HG03575 (cell line): ENCODE measurements at regions not wholly inside any gene's neighbourhood (a gene's known extent, or its start where the extent isn't known, plus 50 kb on each side); places are given as distances from the start of the nearest gene placed in this dataset.

ENCODE experiments used
- ATAC-seq: cut with Tn5 transposase; IDR thresholded peaks from one replicate; pipeline ENCODE4 v1.9.1; 2021; ENCODE audit not compliant: unreplicated experiment, insufficient number of reproducible peaks, low FRiP score; ENCODE audit errors: extremely low read depth

DNA sequence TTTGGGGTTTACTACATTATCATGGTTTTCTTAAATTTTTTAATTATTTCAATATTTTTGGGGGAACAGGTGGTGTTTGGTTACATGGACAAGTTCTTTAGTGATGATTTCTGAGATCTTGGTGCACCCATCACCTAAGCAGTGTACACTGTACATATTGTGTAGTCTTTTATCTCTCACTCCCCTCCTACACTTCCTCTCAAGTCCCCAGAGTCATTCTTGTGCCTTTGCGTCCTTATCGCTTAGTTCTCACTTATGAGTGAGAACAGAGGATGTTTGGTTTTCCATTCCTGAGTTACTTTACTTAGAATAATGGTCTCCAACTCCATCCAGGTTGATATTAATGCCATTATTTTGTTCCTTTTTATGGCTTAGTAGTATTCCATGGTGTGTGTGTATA, 130.9 kb upstream of the CD93 start:
- no peak for ATAC-seq

DNA sequence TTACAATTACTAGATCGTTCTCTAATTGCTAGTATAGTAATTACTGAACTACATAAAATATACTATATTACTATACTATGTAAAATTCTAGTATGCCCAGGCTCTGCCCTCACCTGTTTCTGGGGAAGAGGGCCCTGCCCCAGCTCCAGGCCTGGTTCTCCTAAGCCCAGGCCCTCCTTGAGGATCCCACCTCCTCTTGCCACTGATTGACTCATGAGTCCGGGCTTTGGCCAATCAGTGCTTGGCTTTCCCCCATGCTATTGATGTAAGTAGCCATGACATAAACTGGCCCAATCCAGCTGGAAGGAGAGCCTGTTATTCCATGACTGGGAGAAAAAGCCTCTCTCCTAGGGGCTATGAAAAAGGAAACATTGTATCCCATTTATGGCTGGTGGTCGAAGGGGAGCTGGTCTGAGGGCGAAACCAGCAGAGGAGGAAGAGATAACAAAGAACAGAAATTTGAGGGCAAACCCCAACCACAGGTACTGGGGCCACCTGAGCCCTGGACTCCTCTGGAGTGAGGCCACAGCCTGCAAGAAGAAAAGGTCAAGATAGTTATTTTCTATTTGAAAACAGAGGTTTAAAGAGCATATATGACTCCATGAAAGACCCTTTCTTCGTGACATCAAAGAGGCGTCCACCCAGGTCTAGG, 129.3 kb upstream of the CD93 start:
- ATAC-seq, result no peak

DNA sequence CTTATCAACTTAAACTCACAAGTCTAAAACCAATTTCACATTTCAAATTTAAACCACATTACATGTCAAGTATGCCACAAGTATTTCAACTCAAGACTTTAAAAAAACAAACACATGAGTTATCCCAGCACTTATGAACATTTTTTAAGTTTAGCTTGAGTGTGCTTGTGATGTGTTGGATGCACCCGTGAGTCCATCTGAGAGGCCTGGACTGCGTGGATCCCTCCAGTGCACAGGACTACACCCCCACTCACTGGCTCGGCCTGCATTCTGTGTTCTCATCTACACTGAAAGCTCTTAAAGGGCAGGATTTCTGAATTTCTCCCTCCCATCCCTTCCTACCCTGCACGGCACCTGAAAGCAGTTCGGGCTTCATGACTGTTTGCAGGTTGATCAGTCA, 128.8 kb upstream of the CD93 start:
- no peak for ATAC-seq

DNA sequence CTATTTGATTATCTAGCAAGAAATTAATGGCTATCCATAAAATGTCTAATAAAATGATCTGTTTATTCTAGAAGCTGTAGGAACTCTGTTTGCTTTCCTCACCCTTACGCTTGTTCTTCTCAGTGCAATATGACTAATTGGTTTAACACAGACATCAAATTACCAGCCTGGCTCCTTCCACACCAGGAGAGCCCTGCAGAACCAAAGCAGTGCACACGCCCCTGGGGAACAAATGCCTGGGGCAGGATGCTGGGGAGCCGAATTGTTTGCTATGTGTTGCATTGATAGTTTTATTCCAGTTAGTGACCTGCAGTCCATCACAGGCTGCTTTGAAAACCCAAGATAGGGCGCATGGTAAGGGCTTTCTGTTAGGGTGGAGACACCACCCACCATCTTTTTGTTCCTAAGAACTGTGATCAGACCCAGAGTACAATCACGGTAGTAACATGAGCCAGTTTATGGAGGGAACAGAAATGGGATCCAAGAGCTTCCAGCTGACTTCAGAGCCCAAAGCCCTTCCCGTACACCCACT, 126.4 kb upstream of the CD93 start:
- ATAC-seq, result no peak

DNA sequence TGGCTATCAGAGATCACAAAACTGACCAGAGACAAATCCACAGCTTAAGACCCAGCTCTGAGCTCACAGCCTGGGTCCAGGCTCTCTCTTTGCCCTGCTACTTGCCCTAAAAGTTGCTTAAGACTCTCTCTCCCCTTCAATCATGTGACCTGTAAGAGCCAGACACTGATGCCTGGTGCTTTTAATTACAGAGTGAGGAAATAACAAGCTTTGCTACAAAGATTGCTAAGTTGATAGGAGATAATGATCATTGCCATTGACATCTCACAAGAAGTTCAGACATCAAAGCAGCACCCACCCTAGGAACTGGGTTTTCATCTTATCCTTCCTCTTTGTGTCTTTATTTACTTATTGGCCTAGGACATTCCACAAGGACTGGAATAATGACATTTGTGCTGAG, 125.9 kb upstream of the CD93 start:
- no peak for ATAC-seq

DNA sequence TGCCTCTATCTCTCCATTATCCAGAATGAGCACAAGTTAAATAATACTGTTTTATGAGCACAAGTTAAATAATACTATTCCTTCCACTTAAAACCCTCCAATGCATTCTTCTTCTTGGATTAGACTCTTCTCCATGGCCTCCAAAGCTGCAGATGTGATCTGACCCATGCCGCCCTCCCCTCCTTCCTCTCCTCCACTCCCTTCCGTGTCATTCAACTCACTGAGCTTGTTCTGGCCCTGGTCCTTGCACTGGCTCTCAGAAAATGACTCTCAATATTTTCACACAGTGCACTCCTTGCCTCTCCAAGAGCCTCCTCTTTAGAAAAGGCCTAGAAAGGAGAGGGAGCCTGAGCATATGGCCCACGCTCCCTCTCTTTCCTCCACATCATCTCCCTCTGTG, 125.0 kb upstream of the CD93 start:
- no peak for ATAC-seq

DNA sequence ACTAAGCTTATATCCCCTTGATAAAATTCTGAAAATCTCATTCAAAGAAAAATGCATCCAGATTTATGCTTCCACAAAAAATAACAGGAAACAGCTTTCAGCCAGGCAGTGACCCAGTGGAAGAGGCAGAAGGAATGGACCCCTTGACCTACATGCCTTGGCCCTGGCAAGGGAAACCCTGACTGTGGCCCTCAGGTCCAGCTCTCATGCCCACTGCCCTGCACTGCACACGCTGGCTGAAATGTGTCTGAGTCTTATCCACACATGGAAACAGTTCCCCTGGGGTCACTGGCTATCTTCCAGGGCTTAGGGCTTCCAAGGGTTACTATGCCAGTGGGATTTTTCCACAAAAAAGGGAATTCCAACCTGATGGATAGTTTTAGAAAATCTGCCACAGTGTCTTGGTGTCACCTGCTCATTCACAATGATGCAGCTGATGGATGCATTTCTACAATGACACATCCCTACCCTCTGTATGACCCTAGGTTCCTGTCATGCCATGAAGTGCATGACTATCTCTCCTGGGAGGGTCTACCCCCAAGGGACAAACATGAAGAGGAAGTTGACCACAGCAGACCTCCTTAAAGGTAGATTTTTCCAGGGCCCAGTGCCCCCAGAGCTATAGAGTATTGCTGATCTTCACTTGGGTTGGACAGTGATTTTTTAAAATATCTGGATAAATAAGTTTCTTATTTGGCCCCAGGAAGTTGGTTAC, 121.9 kb upstream of the CD93 start:
- ATAC-seq, result no peak

DNA sequence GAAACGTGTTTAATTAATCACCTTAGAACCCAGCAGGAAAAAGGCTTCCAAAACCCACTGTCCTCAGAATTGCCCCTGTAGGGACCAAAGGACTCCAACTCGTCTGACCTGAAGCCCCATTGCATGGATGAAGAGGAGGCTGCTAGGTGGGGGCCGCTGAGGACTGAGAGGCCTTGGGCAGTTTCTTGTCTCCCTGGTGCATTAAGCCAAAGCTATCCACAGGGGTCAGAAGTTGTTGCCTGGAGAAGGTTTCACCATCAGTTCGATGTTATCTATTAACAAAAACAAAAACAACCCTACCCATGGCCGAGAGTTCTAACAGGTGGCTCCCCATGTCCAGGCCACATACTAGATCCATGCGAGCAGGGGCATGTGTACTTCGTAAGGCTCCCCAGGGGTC, 120.9 kb upstream of the CD93 start:
- no peak for ATAC-seq

DNA sequence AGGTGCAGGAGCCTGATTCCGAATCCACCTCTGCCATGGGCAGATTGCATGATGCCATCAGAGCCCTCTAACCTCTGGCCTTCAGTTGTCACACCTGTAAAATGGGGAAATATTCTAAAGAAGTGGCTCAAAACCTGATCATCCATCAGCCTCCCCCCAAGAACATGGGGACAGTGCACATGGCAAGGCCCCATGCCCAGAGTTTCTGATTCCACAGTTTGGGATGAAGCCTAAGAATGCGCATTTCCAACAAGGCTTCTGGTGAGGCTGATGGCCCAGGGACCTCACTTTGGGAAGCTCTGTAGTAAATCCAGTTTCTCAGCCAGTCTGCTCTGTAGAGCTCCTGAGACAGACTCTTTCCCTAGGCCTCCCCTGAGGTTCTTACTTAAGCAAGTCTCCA, 119.9 kb upstream of the CD93 start:
- ATAC-seq, result no peak

DNA sequence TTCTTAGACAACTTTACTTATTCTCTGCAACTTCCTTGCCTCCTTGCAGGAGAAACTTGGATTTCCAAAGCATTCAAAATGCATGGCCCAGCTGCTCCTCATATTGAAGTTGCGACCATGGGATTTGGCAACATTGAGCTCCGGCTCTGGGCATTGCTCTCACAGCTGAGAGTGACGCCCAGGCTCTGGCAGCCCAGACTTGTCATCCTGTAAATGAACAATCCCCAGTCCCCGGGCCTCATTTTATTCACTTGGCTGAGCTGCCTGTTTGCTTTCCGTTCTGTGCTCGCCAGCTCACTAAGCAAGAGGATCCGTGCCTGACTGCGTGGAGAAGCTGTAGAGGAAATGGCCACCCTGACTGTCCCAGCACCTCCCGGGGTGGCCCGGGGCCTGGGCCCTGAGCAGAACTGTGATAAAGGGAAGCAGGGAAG, 119.5 kb upstream of the CD93 start:
- no peak for ATAC-seq

DNA sequence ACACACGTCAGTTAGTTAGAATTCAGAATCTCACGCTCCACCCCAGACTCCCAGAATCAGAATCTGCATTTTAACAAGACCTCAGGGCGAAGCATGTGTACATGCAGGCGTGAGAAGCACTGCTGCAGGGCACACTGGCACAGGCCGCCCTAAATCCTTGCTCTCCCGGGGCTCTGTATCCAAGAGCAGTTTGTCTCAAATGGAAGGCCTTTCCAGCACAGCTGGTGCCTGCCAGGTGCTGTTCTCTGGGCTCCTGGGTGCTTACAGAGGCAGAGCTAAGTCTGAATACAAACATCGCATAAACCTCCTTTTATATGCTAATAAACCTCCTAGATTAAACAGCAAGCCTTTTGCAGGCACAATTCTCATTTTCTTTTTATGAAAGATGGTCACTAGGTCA, 119.1 kb upstream of the CD93 start:
- ATAC-seq, result no peak

DNA sequence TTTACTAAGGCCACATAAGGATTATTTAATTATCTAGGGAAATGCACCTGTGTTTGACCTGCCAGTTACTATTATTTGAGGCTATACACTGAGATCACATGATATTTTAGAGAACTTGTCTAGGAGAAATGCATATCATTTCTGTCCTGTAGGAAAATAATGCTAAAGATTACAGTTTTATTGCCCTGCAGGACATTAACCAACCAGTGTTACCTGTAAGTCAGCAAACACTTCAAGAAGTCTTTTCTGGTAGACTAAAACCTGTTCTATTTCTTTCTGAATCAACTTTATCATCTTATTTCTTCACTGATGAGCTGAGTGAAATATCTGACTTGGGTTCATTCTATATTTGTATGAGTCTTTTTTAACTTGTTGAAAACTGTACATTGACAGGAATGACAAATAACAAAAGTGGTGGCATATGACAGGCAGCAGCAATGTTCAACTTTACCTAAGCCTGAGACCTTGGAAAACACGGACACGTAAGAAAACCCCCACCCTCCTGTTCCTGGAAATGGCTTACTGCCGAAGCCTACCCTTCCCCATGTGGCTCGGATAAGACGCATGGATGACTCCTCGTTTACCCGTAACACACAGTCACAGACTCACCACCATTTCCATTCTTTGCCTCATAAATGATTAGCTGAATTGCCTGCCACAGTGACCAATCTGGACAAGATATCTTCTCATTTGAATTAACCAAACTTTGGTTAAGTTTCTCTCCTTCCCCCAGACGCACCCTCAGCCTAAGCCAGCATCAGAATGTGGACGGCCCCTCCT, 118.0 kb upstream of the CD93 start:
- no peak for ATAC-seq

DNA sequence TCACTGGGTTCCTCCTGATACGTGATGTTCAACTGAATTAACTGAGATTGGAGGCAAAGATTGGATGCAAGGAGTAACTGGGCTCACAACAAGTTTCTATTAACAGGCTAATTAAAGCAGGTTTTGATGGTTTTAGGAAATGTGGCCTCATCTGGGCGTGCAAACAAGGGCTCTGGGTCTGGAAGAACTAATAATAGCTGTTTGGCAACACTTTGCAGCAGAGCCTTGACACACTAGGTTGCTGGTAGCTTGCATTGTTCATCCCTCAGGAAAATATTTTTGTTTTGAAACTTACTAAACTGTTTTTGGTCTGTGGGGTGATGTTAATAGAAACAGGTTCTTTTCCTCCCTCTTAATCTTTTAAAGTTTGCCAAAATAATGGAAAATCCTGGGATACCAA, 117.2 kb upstream of the CD93 start:
- no peak for ATAC-seq

DNA sequence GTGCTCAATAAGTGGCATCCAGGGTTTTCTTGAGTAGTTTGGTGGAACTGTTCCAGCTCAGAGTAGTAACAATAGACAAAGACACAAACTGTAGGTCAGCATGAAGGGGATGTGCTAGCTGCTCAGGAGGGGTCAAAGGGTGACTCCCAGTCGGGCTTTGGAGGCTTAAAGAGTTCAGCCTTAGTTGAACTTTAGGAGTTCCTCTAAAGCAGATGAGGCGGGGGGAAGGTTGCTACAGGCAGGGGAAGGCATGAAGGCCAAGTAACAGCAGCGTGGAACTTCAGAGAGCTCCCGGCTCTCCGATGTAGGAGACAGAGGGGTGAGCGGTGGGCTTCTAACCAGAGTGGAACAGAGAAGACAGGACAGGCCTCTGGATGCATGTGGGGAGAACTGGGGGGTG, 115.5 kb upstream of the CD93 start:
- ATAC-seq, result no peak

DNA sequence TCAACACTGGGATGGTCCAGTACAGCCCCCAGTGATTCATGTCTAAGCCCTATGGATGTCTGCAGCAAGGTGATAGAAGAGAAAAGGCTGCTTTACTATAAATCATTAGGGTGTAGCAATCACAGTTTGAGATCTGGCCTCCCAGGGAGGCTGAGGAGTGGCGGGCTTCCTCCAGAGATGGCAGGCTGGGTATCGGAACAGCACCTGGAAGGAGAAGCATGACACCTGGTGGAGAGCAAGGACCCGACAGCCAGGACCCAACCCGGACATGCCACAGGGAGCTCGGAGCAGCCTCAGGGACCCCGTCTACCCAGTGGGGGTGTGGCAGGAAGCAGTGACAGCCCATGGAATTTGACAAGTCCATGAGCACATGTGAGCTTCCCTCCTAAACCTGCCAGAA, 114.8 kb upstream of the CD93 start:
- no peak for ATAC-seq

DNA sequence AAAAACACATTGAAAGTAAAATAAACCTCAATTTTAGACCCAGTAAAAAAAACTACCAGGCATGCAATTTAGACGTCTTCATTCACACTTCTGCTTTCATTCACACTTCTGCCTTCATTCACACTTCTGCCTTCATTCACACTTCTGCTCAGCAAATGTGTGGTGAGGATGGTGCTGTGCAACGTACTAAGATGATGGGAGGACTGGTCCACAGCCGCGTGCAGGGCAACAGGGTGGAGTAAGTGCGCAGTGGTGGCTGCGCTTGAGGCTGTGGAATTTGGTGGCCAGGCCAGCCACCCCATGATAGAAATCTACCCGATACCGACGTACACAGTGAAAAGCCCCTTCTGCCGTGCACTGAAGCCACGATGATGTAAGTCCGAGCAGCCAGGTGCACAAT, 114.3 kb upstream of the CD93 start:
- no peak for ATAC-seq

DNA sequence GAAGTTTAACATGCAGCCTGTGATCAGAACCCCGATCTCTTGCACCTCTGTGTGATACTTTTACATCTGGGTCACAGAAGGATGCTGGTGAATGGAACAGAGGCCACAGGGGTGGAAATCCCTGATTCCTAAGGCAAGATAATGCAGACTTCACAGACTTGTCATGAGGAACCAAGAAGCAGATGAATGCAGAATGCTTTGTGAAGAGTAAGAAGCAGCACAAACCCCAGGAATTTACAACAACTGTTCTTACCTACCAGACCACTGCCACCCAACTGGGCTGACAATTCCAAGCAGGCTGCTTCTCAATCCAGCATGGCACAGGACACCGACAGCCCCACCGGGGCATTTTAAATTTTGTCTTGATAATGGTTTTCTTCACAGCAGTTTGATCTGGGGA, 113.2 kb upstream of the CD93 start:
- no peak for ATAC-seq

DNA sequence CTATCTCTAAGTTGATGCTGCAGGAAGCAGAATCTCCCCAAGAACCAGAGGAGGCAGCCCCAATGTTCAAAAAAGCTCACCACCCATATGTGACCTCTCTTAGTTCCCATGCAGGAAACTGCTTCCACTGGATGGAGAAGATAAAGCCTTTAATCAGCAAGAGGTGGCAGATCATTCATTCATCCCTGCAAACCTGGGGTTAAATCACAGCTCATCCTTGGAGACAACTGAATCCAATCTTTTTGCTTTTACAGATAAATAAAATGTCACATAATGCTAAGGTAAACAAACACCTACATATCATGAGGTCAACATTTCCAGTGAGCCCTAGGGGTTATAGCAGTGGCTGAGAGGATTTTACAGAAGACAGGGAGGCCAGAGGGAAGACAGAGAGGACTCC, 112.7 kb upstream of the CD93 start:
- no peak for ATAC-seq

DNA sequence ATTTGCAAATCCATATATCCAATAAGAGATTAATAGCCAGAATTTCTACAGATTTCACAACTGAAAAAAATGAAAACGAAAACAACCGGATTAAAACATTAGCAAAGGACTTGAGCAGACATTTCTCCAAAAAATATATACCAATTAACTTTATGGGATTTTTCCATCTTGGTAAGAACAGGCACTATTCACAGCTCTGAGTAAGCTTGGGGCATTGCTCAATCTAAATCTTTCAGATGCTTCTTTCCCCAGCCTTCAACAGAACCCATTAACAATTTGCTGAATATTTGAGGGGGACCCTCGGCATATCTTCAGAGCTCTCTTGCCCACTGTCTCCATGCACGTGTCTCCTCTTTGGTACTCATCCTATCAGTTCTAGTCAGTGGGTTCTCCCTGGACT, 111.7 kb upstream of the CD93 start:
- ATAC-seq, result no peak

DNA sequence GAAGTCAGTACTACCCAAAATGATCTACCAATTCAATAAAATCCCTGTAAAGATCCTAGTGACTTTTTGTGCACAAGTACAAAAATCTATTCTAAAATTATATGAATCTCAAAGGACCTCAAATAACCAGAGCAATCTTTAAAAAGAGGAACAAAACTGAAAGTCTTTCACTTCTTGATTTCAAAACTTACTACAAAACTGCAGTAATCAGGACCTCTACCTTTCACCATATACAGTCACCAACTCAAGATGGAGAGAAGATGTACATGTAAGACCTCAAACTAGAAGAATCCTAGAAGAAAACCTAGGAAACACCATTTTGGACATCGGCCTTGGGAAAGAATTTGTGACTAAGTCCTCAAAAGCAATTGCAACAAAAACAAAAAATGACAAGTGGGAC, 109.5 kb upstream of the CD93 start:
- ATAC-seq, result no peak
